ENCODE measurements at regions not wholly inside any gene's neighbourhood (a gene's known extent, or its start where the extent isn't known, plus 50 kb on each side); places are given as distances from the start of the nearest gene placed in this dataset.

DNA sequence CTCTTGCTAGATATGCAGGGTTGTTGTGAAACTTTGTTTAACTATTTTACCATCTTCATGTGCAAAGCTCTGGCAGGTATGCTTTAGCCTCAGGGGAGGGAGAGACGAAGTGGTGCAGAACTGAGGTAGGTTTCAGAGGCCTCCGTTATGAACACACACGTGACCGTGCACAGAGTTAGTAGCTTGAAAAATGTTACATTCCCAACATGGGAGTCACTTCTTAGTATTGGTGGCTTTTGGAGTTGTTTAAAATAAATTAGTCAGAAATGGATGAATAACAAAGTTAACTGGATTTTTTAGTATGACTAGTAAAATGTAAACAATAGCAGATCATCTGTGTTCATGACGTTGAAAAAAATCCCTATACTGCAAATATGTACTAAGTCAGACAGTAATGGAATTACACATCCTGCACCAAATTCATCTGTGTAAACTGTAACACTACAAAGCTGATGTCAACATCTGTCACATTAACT lies 279.6 kb downstream of the KLF13 start:
- no peaks in the 10 kb centered on the region for H3K36me3 Mint-ChIP-seq (ENCODE audit: low read depth)
- TF ChIP-seq, protein P1, sequence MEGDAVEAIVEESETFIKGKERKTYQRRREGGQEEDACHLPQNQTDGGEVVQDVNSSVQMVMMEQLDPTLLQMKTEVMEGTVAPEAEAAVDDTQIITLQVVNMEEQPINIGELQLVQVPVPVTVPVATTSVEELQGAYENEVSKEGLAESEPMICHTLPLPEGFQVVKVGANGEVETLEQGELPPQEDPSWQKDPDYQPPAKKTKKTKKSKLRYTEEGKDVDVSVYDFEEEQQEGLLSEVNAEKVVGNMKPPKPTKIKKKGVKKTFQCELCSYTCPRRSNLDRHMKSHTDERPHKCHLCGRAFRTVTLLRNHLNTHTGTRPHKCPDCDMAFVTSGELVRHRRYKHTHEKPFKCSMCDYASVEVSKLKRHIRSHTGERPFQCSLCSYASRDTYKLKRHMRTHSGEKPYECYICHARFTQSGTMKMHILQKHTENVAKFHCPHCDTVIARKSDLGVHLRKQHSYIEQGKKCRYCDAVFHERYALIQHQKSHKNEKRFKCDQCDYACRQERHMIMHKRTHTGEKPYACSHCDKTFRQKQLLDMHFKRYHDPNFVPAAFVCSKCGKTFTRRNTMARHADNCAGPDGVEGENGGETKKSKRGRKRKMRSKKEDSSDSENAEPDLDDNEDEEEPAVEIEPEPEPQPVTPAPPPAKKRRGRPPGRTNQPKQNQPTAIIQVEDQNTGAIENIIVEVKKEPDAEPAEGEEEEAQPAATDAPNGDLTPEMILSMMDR (IDR thresholded peaks at IDR 0.05), result no peak
- H3K4me1 Mint-ChIP-seq (ENCODE audit: low read depth), result no peaks in the 10 kb centered on the region
- DNase-seq (no peak), ATAC-seq (no peak)
- H3K27ac Mint-ChIP-seq, result no peak overlapping the region
- ChIA-PET POLR2A (no interaction called here), CTCF (no interaction called here)
- peaks cover 5% of the 10 kb centered on the region for H3K27me3 Mint-ChIP-seq
- H3K4me3 Mint-ChIP-seq, result no peak overlapping the region
- no peaks in the 10 kb centered on the region for H3K9me3 Mint-ChIP-seq
- intact Hi-C loops (cut with micrococcal nuclease), result no loop called here

DNA sequence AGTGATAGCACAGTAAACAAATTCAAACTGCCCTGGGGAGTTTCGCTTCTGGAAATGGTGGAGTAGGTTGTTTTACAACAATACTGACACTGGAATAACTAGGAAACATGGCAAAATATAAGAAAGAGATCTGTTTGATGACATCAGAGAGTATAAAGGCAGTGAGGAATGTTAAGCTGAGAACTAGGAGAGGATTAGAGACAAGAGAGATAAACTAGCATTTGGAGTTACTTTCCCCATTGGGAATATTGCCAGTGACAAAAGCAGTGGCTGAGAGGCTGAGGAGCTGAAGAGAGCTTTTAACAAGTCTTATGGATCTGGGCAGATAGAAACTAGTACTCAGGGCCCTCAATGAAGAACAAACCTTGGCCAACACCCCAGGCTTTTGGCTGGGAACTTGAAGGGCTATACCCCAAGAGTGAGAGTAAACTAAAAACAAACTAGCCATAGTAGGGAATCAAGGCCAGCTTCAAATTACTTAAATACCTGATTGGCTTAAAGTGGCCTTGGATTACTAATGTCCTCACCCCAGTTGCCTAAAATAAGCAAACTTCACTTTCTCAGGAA lies 280.4 kb downstream of the KLF13 start:
- H3K36me3 Mint-ChIP-seq (ENCODE audit: low read depth), result no peaks in the 10 kb centered on the region
- H3K27me3 Mint-ChIP-seq, result peaks cover 9% of the 10 kb centered on the region
- H3K27ac Mint-ChIP-seq, result no peak overlapping the region
- H3K4me3 Mint-ChIP-seq, result no peak overlapping the region
- ATAC-seq, result no peak
- intact Hi-C loops (cut with micrococcal nuclease), result no loop called here
- DNase-seq, result no peak
- TF ChIP-seq, protein P1 (IDR thresholded peaks at IDR 0.05), result no peak
- CTCF ChIA-PET, result no interaction called here
- POLR2A ChIA-PET, result no interaction called here
- H3K9me3 Mint-ChIP-seq, result no peaks in the 10 kb centered on the region
- no peaks in the 10 kb centered on the region for H3K4me1 Mint-ChIP-seq (ENCODE audit: low read depth)

DNA sequence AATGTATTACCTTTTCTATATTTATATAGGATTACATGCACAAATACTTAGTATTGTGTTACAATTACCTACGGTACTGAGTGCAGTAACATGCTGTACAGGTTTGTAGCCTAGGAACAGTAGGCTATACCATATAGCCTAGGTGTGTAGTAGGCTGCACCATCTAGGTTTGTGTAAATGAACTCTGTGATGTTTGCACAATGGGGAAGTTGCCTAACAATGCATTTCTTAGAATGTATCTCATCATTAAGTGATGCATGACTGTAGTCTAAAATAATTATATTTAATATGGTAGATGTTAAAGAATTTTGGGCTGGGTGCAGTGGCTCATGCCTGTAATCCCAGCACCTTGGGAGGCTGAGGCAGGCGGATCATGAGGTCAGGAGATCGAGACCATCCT lies 281.0 kb downstream of the KLF13 start:
- CTCF ChIA-PET, result no interaction called here

DNA sequence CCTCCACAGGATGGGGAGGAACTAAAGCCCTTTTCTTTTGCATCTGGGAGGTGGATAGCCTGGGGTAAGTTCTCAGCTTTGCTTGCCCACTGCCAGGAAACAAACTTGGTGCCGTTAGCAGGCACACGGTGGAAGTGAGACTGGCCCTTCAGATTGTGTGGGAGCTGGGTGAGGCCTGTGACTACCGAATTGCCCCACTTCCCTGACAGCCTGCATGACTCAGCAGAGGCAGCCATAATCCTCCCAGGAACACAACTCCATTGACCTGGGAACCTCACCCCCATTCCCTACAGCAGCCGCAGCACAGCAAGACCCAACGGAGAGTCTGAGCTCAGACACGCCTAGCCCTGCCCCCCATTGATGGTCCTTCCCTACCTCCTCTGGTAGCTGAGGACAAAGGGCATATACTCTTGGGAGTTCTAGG lies 282.6 kb downstream of the KLF13 start:
- Mint-ChIP-seq H3K27ac (no peak overlapping the region), H3K4me1 (ENCODE audit: low read depth) (no peaks in the 10 kb centered on the region), H3K36me3 (ENCODE audit: low read depth) (no peaks in the 10 kb centered on the region), H3K4me3 (no peak overlapping the region), H3K9me3 (peaks cover 5% of the 10 kb centered on the region), H3K27me3 (peaks cover 15% of the 10 kb centered on the region)
- no peak for DNase-seq
- intact Hi-C loops (cut with micrococcal nuclease), result no loop called here
- ChIA-PET POLR2A (no interaction called here), CTCF (no interaction called here)
- no peak for ATAC-seq
- TF ChIP-seq, protein P1 (IDR thresholded peaks at IDR 0.05), result no peak

More for the DNA sequence above, 281.0 kb downstream of the KLF13 start:
- ATAC-seq (no peak), DNase-seq (no peak)
- TF ChIP-seq, protein P1 (IDR thresholded peaks at IDR 0.05), result no peak
- Mint-ChIP-seq H3K9me3 (peaks cover 3% of the 10 kb centered on the region), H3K36me3 (ENCODE audit: low read depth) (no peaks in the 10 kb centered on the region), H3K27ac (no peak overlapping the region), H3K4me3 (no peak overlapping the region), H3K27me3 (peaks cover 12% of the 10 kb centered on the region), H3K4me1 (ENCODE audit: low read depth) (no peaks in the 10 kb centered on the region)
- POLR2A ChIA-PET, result no interaction called here
- intact Hi-C loops (cut with micrococcal nuclease), result no loop called here

DNA sequence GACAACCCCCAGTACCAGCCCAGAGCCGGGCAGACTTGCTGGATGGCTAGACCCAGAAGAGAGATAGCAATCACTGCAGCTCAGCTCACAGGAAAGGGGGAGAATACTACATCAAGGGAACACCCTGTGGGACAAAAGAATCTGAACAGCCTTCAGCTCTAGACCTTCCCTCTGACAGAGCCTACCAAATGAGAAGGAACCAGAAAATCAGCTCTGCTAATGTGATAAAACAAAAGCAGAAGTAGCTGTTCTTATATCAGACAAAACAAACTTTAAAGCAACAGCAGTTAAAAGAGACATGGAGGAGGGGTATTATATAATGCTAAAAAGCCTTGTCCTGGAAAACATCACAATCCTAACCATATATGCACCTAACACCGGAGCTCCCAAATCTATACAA lies 283.3 kb downstream of the KLF13 start:
- TF ChIP-seq, protein P1 (IDR thresholded peaks at IDR 0.05), result no peak
- intact Hi-C loops (cut with micrococcal nuclease), result no loop called here
- no peaks in the 10 kb centered on the region for H3K36me3 Mint-ChIP-seq (ENCODE audit: low read depth)
- peaks cover 15% of the 10 kb centered on the region for H3K27me3 Mint-ChIP-seq
- ChIA-PET POLR2A (no interaction called here), CTCF (no interaction called here)
- DNase-seq (no peak), ATAC-seq (no peak)
- H3K4me3 Mint-ChIP-seq, result no peak overlapping the region
- H3K27ac Mint-ChIP-seq, result no peak overlapping the region
- H3K9me3 Mint-ChIP-seq, result peaks cover 5% of the 10 kb centered on the region
- no peaks in the 10 kb centered on the region for H3K4me1 Mint-ChIP-seq (ENCODE audit: low read depth)

All from activated CD8-positive, alpha-beta T cell treated with anti-CD3 and anti-CD28 coated beads for 36 hours (primary cell).